GM21447 (cell line): ENCODE measurements at regions not wholly inside any gene's neighbourhood (a gene's known extent, or its start where the extent isn't known, plus 50 kb on each side); places are given as distances from the start of the nearest gene placed in this dataset.

Experiments
- ATAC-seq: cut with Tn5 transposase; IDR thresholded peaks from one replicate; pipeline ENCODE4 v1.9.1; 2021; ENCODE audit not compliant: unreplicated experiment

DNA sequence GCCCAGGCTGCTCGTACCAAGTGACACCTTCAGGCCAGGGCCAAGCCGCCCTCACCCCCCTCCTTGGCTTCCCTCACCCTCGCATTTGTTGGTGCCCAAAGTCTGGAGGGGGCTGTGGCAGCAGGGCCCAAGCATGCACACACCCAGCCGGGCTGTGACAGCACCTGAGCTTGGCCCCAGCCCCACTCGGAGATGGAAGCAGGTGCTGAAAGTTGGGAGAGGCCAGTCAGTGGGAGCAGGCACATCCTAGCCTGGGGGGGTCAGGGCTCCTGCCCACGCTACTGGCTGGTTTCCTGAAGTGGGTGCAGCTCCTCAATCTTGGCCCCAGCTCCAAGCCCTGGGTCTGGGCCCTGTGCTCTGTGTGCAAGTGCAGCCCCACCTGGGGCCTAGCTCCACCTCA, 228.0 kb downstream of the RDH14 start:
- ATAC-seq = no peak

DNA sequence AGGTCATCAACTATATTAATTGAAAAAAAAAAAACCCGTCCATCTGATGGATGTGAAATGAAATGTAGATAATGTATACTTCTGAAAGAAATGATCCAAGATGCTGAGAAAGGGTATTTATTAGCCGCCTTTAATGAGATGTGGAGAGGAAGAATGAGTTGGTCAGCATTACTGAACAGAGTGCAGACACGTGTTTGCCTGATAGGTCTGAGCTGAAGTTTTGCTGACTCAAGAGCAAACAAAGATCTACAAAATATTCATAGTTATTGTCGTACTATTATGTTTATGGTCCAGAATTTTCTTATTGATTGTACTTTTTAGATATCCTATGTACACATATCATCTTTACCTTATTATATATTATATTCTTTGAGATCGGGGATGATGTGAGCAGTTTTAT, 235.3 kb downstream of the RDH14 start:
- ATAC-seq = no peak

- no peak for ATAC-seq
These were observed 240.5 kb downstream of the RDH14 start for GRCh38 chr2:18319987-18320386.

DNA sequence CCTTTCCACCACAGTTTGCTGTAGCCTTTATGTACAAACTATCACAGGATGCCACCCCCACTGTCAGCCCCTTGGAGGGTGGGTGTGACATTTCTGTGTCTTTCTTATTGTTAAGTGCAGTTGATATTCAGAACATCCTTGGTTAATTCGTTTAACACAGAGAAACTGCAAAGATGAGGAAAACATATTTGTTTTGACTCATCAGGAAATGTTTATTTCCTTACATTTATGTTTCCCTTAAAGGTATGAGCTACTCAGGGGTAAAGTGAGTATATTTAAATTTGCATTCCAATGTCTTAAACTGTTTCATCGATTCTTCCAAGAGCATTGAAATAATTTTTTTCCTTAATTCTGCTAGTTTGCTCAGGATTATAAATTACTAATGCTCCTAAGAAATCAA, 243.4 kb downstream of the RDH14 start:
- ATAC-seq = no peak

DNA sequence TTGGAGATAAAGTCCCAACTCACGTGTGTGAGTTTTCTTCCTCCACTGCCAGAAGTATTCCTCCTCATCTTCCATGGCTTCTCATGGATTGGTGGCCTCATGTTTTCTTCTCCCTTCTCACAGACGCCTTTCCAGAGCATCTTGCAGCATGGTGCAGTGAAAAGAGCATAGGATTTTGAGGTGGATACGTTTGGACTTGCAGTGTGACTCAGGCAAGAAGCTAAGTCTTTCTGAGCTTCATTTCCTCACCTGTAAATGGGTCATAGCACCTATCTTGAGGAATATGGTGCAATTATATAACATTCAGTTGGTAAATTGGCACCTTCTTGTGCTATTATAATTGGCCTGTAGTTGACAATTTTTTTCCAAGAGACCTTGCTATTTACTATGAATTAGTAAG, 247.6 kb downstream of the RDH14 start:
- ATAC-seq = no peak

- ATAC-seq = no peak
These were observed 248.8 kb downstream of the RDH14 start for GRCh38 chr2:18311420-18312195.

- no peak for ATAC-seq
These were observed 250.8 kb downstream of the RDH14 start for GRCh38 chr2:18309627-18310026.

GRCh38 chr2:18309188-18309587, 251.3 kb downstream of the RDH14 start:
- ATAC-seq = no peak

- ATAC-seq = no peak
These were observed 255.6 kb downstream of the RDH14 start for GRCh38 chr2:18304849-18305248.

GRCh38 chr2:18301421-18302139, 258.9 kb downstream of the RDH14 start:
- no peak for ATAC-seq

DNA sequence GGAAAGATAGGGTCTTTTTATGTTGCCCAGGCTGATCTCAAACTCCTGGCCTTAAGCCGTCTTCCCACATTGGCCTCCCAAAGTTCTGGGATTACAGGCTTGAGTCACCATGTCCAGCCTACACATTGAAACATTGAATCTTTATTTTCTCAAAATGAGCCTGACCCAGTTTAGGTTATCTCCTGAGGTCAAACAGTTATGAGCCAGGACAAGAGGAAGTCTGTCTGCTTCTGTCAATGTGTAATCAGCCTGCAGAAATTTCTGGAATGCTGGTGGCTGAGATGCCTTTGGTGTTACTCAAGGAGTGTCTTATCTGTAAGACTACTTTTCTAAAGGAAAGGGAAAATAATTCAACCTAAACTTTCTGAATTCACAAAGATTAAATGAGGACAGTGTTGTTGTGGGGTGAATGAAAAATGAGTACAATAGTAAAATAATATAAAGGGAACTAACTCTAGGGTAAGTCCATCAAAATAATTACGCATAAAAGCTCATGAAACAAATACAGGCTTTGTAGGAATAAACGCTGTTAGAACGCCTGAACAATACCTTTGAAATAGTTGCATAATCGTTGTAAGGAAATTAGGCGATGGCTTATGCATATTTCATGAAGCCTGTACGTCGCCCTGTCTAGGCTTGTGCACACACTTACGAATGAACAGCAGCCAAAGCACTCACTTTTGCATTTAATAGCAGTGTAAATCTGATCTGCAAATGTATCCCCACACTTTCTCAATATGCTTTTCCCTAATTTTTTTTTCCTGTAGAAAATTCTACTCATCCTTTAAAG, 260.8 kb downstream of the RDH14 start:
- no peak for ATAC-seq

- ATAC-seq = no peak
These were observed 262.9 kb downstream of the RDH14 start for GRCh38 chr2:18297534-18298058.

DNA sequence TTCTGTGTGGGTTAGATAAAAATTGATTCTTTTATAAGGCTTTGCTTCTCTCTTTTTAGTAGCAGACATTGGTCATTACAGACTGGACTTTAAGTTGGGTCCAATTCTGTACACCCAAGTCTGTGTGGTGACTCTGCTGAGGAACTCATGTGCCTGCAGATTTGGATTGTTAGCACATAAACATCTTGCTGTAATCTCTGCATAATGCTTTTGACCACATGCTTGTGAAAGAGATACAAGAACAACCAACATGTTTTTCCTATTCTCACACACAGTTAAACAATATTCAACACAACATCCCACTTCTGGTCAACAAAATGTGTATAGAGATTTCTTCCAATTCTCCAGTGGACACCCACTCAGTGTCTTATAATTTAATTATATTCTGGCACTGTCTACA, 270.1 kb downstream of the RDH14 start:
- ATAC-seq = no peak

- ATAC-seq = no peak
These were observed 273.6 kb downstream of the RDH14 start for GRCh38 chr2:18286897-18287296.

- ATAC-seq = no peak
These were observed 276.1 kb downstream of the RDH14 start for GRCh38 chr2:18284331-18284730.

DNA sequence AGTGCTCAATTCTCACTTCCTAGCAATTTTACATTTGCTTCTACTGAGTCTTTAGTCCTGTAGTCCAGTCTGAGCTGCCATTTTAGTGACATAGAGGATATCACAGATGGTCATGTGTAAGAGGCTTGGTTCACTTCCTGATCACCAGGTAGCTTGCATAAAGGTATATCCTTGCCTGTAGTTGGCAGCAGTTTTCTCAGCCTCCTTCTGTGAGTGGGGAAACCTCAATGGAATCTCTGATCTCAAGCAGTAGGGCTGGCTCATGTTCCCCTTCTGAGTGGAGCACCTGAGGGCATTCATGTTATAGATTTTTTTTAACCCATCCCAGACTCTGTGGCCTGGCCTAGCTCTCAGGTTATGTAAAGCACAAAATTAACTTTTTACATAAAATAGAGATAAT, 278.4 kb downstream of the RDH14 start:
- ATAC-seq = no peak

- no peak for ATAC-seq
These were observed 283.8 kb downstream of the RDH14 start for GRCh38 chr2:18276583-18277075.

DNA sequence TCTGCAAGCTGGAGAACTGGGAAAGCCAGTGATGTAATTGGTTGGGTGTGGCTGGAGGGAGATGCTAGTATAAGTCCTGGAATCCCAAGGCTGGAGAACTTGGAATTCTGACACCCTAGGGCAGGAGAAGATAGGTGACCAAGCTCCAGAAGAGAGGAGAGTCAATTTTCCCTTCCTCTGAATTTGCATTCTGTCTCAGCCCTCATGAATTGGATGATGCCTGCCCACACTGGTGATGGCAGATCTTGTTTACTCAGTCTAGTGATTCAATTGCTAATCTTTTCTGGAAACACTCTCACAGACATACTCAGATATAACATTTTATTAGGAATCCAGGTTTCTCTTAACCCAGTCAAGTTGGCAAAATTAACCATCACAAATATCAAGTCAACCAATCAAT, 287.2 kb downstream of the RDH14 start:
- ATAC-seq = no peak

- no peak for ATAC-seq
These were observed 288.3 kb downstream of the RDH14 start for GRCh38 chr2:18272148-18272494.

DNA sequence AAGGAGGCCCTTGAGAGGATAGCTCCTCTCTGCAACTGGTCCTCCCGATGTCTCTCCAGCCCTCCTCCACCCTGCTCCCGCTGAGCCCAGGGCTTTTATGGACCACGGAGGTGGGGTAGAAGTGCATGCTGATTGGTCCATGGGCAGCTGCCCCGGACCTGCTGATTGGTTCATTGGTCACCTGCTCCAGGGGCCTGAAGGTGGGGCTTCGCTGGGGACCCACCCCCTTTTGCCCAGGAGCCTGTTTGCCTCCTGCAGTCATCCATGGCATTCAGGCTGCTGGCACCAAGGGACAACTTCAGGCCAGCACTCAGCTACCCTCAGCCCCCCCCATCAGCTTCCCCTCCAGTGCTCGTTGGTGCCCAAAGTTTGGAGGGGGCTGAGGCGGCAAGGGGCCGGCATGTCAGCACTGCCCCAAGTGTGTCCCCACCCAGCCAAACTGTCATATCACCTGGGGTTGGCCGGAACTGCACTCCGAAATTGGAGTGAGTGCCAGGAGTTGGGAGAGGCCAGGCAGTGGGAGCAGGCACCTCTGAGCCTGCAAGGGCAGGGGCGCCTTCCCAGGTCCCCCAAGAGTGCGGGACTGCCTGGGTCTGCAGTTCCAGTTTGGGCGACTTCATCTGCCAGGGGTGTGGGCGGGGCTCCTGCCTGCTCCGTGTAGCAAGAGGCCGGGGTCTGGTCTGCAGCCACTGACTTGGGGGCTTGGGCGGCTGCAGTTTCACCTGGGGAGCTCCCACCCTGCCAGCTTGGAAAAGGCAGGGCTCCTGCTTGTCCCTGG, 288.9 kb downstream of the RDH14 start:
- ATAC-seq = no peak

- ATAC-seq = no peak
These were observed 292.1 kb downstream of the RDH14 start for GRCh38 chr2:18268400-18268799.
